A549 (cell line): ENCODE measurements at regions not wholly inside any gene's neighbourhood (a gene's known extent, or its start where the extent isn't known, plus 50 kb on each side); places are given as distances from the start of the nearest gene placed in this dataset.
"Not testable (repeated sequence)": the region's sequence is repeated elsewhere in the genome, so short reads cannot be mapped to it uniquely, and the experiment has no call there.

ENCODE experiments used
- ATAC-seq, 2 experiments: fragments of 200-7000 bp in 1 of 2; fragments of >200 bp in 1 of 2; cut with Nextera tagmentation in 1 of 2; cut with Tn5 transposase in 1 of 2; 3 replicates each; pipeline versions ENCODE4 v1.8.0 to v1.9.1; 2018 to 2020; ENCODE audit warnings: mild to moderate bottlenecking in 1 of 2, moderate library complexity in 1 of 2
- CTCF ChIA-PET: fragments of 300-600 bp; sonication (Branson Sonifier 250); formaldehyde crosslinking; extraction: SDS; loops from one replicate; lab custom pipeline; 2021; ENCODE audit warnings: antibody characterized with exemption, inconsistent platforms; lab: Yijun Ruan, JAX
- POLR2A ChIA-PET: fragments of 350-600 bp; formaldehyde crosslinking; extraction: SDS; loops from one replicate; lab custom pipeline; 2021; ENCODE audit warnings: antibody characterized with exemption, inconsistent platforms; lab: Yijun Ruan, JAX
- DNase-seq, 2 experiments: peaks; one replicate each; pipeline versions ENCODE4 v3.0.0 to v3.0.0-alpha.2; 2011 to 2016; ENCODE audit warnings: low read depth in 1 of 2, low spot score in 1 of 2
- FAIRE-seq: peaks from 2 replicates; lab custom pipeline; 2011; peaks lifted over from hg19 to GRCh38; lab: Jason Lieb, UNC
- H3K27ac ChIP-seq, 2 experiments: fragments of >200 bp; sonication (Bioruptor Twin); formaldehyde crosslinking; 3 replicates each; pipeline ENCODE4 v1.5.1; 2016 to 2017
- H3K4me1 ChIP-seq: fragments of >200 bp; sonication (Bioruptor Twin); formaldehyde crosslinking; 3 replicates; pipeline ENCODE4 v1.6.1; 2016
- H3K4me2 ChIP-seq: fragments of >200 bp; sonication (Bioruptor Twin); formaldehyde crosslinking; 3 replicates; pipeline ENCODE4 v1.6.1; 2016
- H3K4me3 ChIP-seq: fragments of >200 bp; sonication (Bioruptor Twin); formaldehyde crosslinking; 3 replicates; pipeline ENCODE4 v1.5.1; 2016
- H3K9me3 ChIP-seq: fragments of >200 bp; sonication (Bioruptor Twin); formaldehyde crosslinking; 3 replicates; pipeline ENCODE4 v1.6.1; 2016
- BHLHE40 ChIP-seq: IDR thresholded peaks from 2 replicates; pipeline ENCODE4 v1.6.1; 2012; ENCODE audit warnings: low read depth, low read length, inconsistent platforms
- CBX8 ChIP-seq: fragments of 200-600 bp; sonication (generic); IDR thresholded peaks from 2 replicates; pipeline ENCODE4 v1.6.1; 2016
- CEBPB ChIP-seq, 2 experiments: fragments of >200 bp in 1 of 2; sonication (Bioruptor Twin) in 1 of 2; formaldehyde crosslinking in 1 of 2; IDR thresholded peaks; 2 replicates each; pipeline ENCODE4 v1.6.1; 2012 to 2016
- CTCF ChIP-seq: fragments of >200 bp; sonication (Bioruptor Twin); formaldehyde crosslinking; IDR thresholded peaks from 3 replicates; pipeline ENCODE4 v1.5.1; 2016
- EHF ChIP-seq: fragments of 250-450 bp; sonication (Bioruptor Pico); IDR thresholded peaks from 2 replicates; pipeline ENCODE4 v1.5.0; 2020; ENCODE audit warnings: mild to moderate bottlenecking
- EHMT2 ChIP-seq: fragments of 200-600 bp; sonication (generic); IDR thresholded peaks from 2 replicates; pipeline ENCODE4 v1.6.1; 2016; ENCODE audit warnings: antibody characterized with exemption, low read depth, mild to moderate bottlenecking, moderate library complexity
- ESRRA ChIP-seq: fragments of 150-350 bp; IDR thresholded peaks from 2 replicates; pipeline ENCODE4 v1.6.1; 2014; ENCODE audit warnings: mild to moderate bottlenecking, low read length, borderline replicate concordance
- FOSL2 ChIP-seq, 2 experiments: fragments of 450-650 bp in 1 of 2; fragments of >200 bp in 1 of 2; sonication (Bioruptor Twin) in 1 of 2; formaldehyde crosslinking; IDR thresholded peaks; 2 replicates each; pipeline versions ENCODE4 v1.5.0 to v1.6.1; 2016 to 2020; ENCODE audit warnings: mild to moderate bottlenecking in 1 of 2, moderate library complexity in 1 of 2
- FOXS1 ChIP-seq: fragments of 250-450 bp; sonication (Bioruptor Pico); IDR thresholded peaks from 2 replicates; pipeline ENCODE4 v1.5.0; 2020; ENCODE audit warnings: mild to moderate bottlenecking, moderate library complexity
- HES2 ChIP-seq: fragments of >200 bp; sonication (Bioruptor Twin); formaldehyde crosslinking; IDR thresholded peaks from 2 replicates; pipeline ENCODE4 v1.6.1; 2016
- JUN ChIP-seq, 2 experiments: fragments of >200 bp; sonication (Bioruptor Twin); formaldehyde crosslinking; IDR thresholded peaks; 2 replicates in 1 of 2; 3 replicates in 1 of 2; pipeline ENCODE4 v1.6.1; 2016 to 2017
- JUNB ChIP-seq: fragments of >200 bp; sonication (Bioruptor Twin); formaldehyde crosslinking; IDR thresholded peaks from 2 replicates; pipeline ENCODE4 v1.6.1; 2016
- MAFK ChIP-seq: fragments of 450-650 bp; IDR thresholded peaks from 2 replicates; pipeline ENCODE4 v1.6.1; 2014; ENCODE audit not compliant: partially characterized antibody
- MAZ ChIP-seq: fragments of 150-350 bp; IDR thresholded peaks from 2 replicates; pipeline ENCODE4 v1.6.1; 2014; ENCODE audit warnings: antibody characterized with exemption, low read depth, low read length, borderline replicate concordance
- MYC ChIP-seq: IDR thresholded peaks from 2 replicates; pipeline ENCODE4 v1.6.1; 2012; ENCODE audit warnings: mild to moderate bottlenecking, inconsistent platforms, low read length, improper control_type of control experiment, borderline replicate concordance
- NFE2L2 ChIP-seq: fragments of 150-350 bp; conservative IDR thresholded peaks from 2 replicates; pipeline ENCODE4 v1.6.1; 2014; ENCODE audit warnings: low read length
- NR3C1 ChIP-seq: fragments of >200 bp; sonication (Bioruptor Twin); formaldehyde crosslinking; IDR thresholded peaks from 3 replicates; pipeline ENCODE4 v1.6.1; 2017
- PBX3 ChIP-seq: IDR thresholded peaks from 2 replicates; pipeline ENCODE4 v1.6.1; 2012
- PHF8 ChIP-seq: fragments of 200-600 bp; sonication (generic); IDR thresholded peaks from 2 replicates; pipeline ENCODE4 v1.6.1; 2016; ENCODE audit warnings: low read depth, mild to moderate bottlenecking, antibody characterized with exemption, moderate library complexity, borderline replicate concordance
- RAD21 ChIP-seq, 2 experiments: fragments of >200 bp in 1 of 2; sonication (Bioruptor Twin) in 1 of 2; formaldehyde crosslinking in 1 of 2; IDR thresholded peaks in 1 of 2; conservative IDR thresholded peaks in 1 of 2; 2 replicates in 1 of 2; 3 replicates in 1 of 2; pipeline ENCODE4 v1.6.1; 2012 to 2018; ENCODE audit warnings: inconsistent platforms in 1 of 2
- RARB ChIP-seq: fragments of 250-450 bp; sonication (Bioruptor Pico); IDR thresholded peaks from 2 replicates; pipeline ENCODE4 v1.8.0; 2021; ENCODE audit warnings: mild to moderate bottlenecking, moderate library complexity
- RFX5 ChIP-seq: fragments of 450-650 bp; IDR thresholded peaks from 2 replicates; pipeline ENCODE4 v1.7.1; 2014; ENCODE audit warnings: antibody characterized with exemption, mild to moderate bottlenecking, moderate library complexity
- SMC3 ChIP-seq: fragments of >200 bp; sonication (Bioruptor Twin); formaldehyde crosslinking; IDR thresholded peaks from 3 replicates; pipeline ENCODE4 v1.6.1; 2018; ENCODE audit warnings: inconsistent platforms
- SREBF2 ChIP-seq: fragments of 450-650 bp; IDR thresholded peaks from 2 replicates; pipeline ENCODE4 v1.6.1; 2014; ENCODE audit warnings: mild to moderate bottlenecking, moderate library complexity
- ZFP36 ChIP-seq: fragments of 450-650 bp; IDR thresholded peaks from 2 replicates; pipeline ENCODE4 v1.6.1; 2014; ENCODE audit warnings: borderline replicate concordance; ENCODE audit not compliant: partially characterized antibody
- ZNF302 ChIP-seq: fragments of 250-450 bp; sonication (Bioruptor Pico); IDR thresholded peaks from 2 replicates; pipeline ENCODE4 v1.9.0; 2021; ENCODE audit warnings: inconsistent platforms, mild to moderate bottlenecking, moderate library complexity
- WGBS: methylation state at CpG from one replicate; pipeline ENCODE4 v1.1.6; 2017; ENCODE audit errors: missing lambda C conversion rate; 5-methylcytosine and 5-hydroxymethylcytosine counted together

- no peak overlapping the region for H3K4me3 ChIP-seq
- DNase-seq (peak in 1 of 2 experiments; percentile 1), ATAC-seq (no peak), FAIRE-seq (no peak)
- POLR2A ChIA-PET: no interaction called here
- H3K4me2 ChIP-seq: no peak overlapping the region
- TF ChIP-seq EHF (CRISPR knock-in tag) (no peak), MYC (no peak), RFX5 (no peak), PHF8 (no peak), CTCF (peak; percentile 21; the same call in 1 of the 3 replicates), RARB (CRISPR knock-in tag) (no peak), RAD21 (conservative IDR thresholded peaks at IDR 0.05 in 1 of 2, IDR thresholded peaks at IDR 0.05 in 1 of 2) (peak; percentile 15 to 42; a peak in 2 of 5 replicates), SREBF2 (no peak), CEBPB (IDR thresholded peaks at IDR 0.05) (no peak), MAFK (no peak), MAZ (no peak), BHLHE40 (no peak), ZFP36 (no peak)
- CTCF ChIA-PET: no interaction called here
- H3K4me1 ChIP-seq: no peaks in the 10 kb centered on the region
- no peak overlapping the region for H3K27ac ChIP-seq
- H3K9me3 ChIP-seq: no peaks in the 10 kb centered on the region
- WGBS: 8% methylated on average over 1 of the region's 1 CpG
These were observed 247.0 kb downstream of the USP25 start for GRCh38 chr21:15976807-15977206.

- DNase-seq: no peak
- FAIRE-seq: no peak
- ATAC-seq: no peak
- Histone ChIP-seq H3K4me3 (no peak overlapping the region), H3K27ac (no peak overlapping the region), H3K4me2 (no peak overlapping the region), H3K9me3 (no peaks in the 10 kb centered on the region), H3K4me1 (no peaks in the 10 kb centered on the region)
- whole genome bisulfite sequencing: 52% methylated on average over 3 of the region's 3 CpGs
- TF ChIP-seq JUNB (no peak), CBX8 (no peak), RAD21 (conservative IDR thresholded peaks at IDR 0.05 in 1 of 2, IDR thresholded peaks at IDR 0.05 in 1 of 2) (no peak), ESRRA (no peak), SMC3 (no peak), FOSL2 (IDR thresholded peaks at IDR 0.05) (no peak), FOSL2 (CRISPR knock-in tag; IDR thresholded peaks at IDR 0.05) (no peak), HES2 (no peak), NFE2L2 (no peak), EHMT2 (no peak), JUN (IDR thresholded peaks at IDR 0.05) (no peak), PBX3 (no peak), NR3C1 (no peak), ZNF302 (CRISPR knock-in tag) (no peak), FOXS1 (CRISPR knock-in tag) (no peak)
- ChIA-PET POLR2A (no interaction called here), CTCF (no interaction called here)
These were observed 248.5 kb downstream of the USP25 start for GRCh38 chr21:15978215-15978738.

GRCh38 chr21:15979493-15979892 is 249.7 kb downstream of the USP25 start:
- DNase-seq, POLR2A ChIA-PET, H3K27ac ChIP-seq, ATAC-seq, FAIRE-seq, H3K4me1 ChIP-seq, H3K4me3 ChIP-seq, CTCF ChIA-PET, H3K9me3 ChIP-seq, H3K4me2 ChIP-seq: not testable (repeated sequence)
- 94% methylated on average over 6 of the region's 6 CpGs for WGBS
